GM23338 (cell line): ENCODE measurements at regions not wholly inside any gene's neighbourhood (a gene's known extent, or its start where the extent isn't known, plus 50 kb on each side); places are given as distances from the start of the nearest gene placed in this dataset.

Source experiments
- ATAC-seq: fragments of 200-7000 bp; cut with Tn5 transposase; 3 replicates; pipeline ENCODE4 v1.9.1; 2020
- DNase-seq: peaks from one replicate; pipeline ENCODE4 v3.0.0-alpha.2; 2015; ENCODE audit warnings: low spot score
- H2AFZ ChIP-seq: fragments of 200-600 bp; sonication (generic); 2 replicates; pipeline ENCODE4 v1.8.0; 2016; ENCODE audit warnings: antibody characterized with exemption, mild to moderate bottlenecking, moderate library complexity
- H3F3A ChIP-seq: fragments of 200-600 bp; sonication (generic); replicated peaks from 2 replicates; pipeline ENCODE4 v1.8.0; 2017; ENCODE audit warnings: antibody characterized with exemption, mixed run types, low read depth
- H3K27ac ChIP-seq: fragments of 200-600 bp; sonication (generic); 2 replicates; pipeline ENCODE4 v1.6.1; 2016; ENCODE audit warnings: low read depth
- H3K27me3 ChIP-seq: fragments of 200-600 bp; sonication (generic); 2 replicates; pipeline ENCODE4 v1.8.0; 2016; ENCODE audit warnings: mild to moderate bottlenecking, mixed run types, moderate library complexity; ENCODE audit not compliant: insufficient read depth
- H3K36me3 ChIP-seq: fragments of 200-600 bp; sonication (generic); 2 replicates; pipeline ENCODE4 v1.8.0; 2016; ENCODE audit warnings: mild to moderate bottlenecking; ENCODE audit not compliant: insufficient read depth
- H3K4me1 ChIP-seq: fragments of 200-600 bp; sonication (generic); 2 replicates; pipeline ENCODE4 v1.8.0; 2016; ENCODE audit warnings: mild to moderate bottlenecking, moderate library complexity; ENCODE audit not compliant: insufficient read depth
- H3K4me2 ChIP-seq: fragments of 200-600 bp; sonication (generic); 2 replicates; pipeline ENCODE4 v1.7.1; 2017; ENCODE audit warnings: mixed run types
- H3K4me3 ChIP-seq: fragments of 200-600 bp; sonication (generic); 2 replicates; pipeline ENCODE4 v1.6.1; 2016; ENCODE audit warnings: mixed run types
- H3K79me2 ChIP-seq: fragments of 200-600 bp; sonication (generic); replicated peaks from 2 replicates; pipeline ENCODE4 v1.8.0; 2017; ENCODE audit warnings: mild to moderate bottlenecking; ENCODE audit not compliant: insufficient read depth
- H3K9me2 ChIP-seq: fragments of 200-600 bp; sonication (generic); 2 replicates; pipeline ENCODE4 v1.8.0; 2017; ENCODE audit not compliant: insufficient read depth
- H4K20me1 ChIP-seq: fragments of 200-600 bp; sonication (generic); replicated peaks from 2 replicates; pipeline ENCODE4 v1.8.0; 2017; ENCODE audit warnings: mild to moderate bottlenecking; ENCODE audit not compliant: insufficient read depth
- H3K27ac Mint-ChIP-seq: 2 replicates; pipeline ENCODE4 v1.8.0; 2020; ENCODE audit warnings: inconsistent platforms, mild to moderate bottlenecking, moderate library complexity, mixed read lengths
- H3K27me3 Mint-ChIP-seq: 3 replicates; pipeline ENCODE4 v1.8.0; 2022; ENCODE audit warnings: low read depth, mild to moderate bottlenecking, moderate library complexity, mixed read lengths, inconsistent platforms; ENCODE audit not compliant: insufficient read depth, poor library complexity
- H3K36me3 Mint-ChIP-seq: 3 replicates; pipeline ENCODE4 v1.8.0; 2021; ENCODE audit warnings: low read depth, mild to moderate bottlenecking, inconsistent platforms, moderate library complexity, mixed read lengths
- H3K4me1 Mint-ChIP-seq: 3 replicates; pipeline ENCODE4 v1.8.0; 2020; ENCODE audit warnings: mild to moderate bottlenecking, inconsistent platforms, mixed read lengths
- H3K4me3 Mint-ChIP-seq: 3 replicates; pipeline ENCODE4 v1.8.0; 2021; ENCODE audit warnings: moderate library complexity, mild to moderate bottlenecking, inconsistent platforms, mixed read lengths
- H3K9me3 Mint-ChIP-seq: 3 replicates; pipeline ENCODE4 v1.8.0; 2020; ENCODE audit warnings: moderate library complexity, mild to moderate bottlenecking, inconsistent platforms, mixed read lengths
- CREB1 ChIP-seq: fragments of 250-450 bp; sonication (Bioruptor Pico); IDR thresholded peaks from 2 replicates; pipeline ENCODE4 v1.5.0; 2020; ENCODE audit warnings: low read depth, mild to moderate bottlenecking, moderate library complexity
- CTCF ChIP-seq, 2 experiments: fragments of 200-600 bp in 1 of 2; sonication (generic) in 1 of 2; conservative IDR thresholded peaks; 2 replicates each; pipeline versions ENCODE4 v1.5.1 to v1.6.1; 2016 to 2017; ENCODE audit warnings: antibody characterized with exemption in 2 of 2, low read depth in 2 of 2, mild to moderate bottlenecking in 2 of 2, moderate library complexity in 1 of 2
- ETS1 ChIP-seq: IDR thresholded peaks from 2 replicates; pipeline ENCODE4 v1.6.1; 2016; ENCODE audit warnings: antibody characterized with exemption
- EZH2 ChIP-seq: fragments of 200-600 bp; sonication (generic); IDR thresholded peaks from one replicate; pipeline ENCODE4 v1.8.0; 2017; ENCODE audit warnings: antibody characterized with exemption, mild to moderate bottlenecking, low read depth; ENCODE audit not compliant: unreplicated experiment
- EZH2phosphoT487 ChIP-seq: fragments of 200-600 bp; sonication (generic); IDR thresholded peaks from one replicate; pipeline ENCODE4 v1.8.1; 2018; ENCODE audit warnings: antibody characterized with exemption; ENCODE audit not compliant: unreplicated experiment
- JUNB ChIP-seq: IDR thresholded peaks from one replicate; pipeline ENCODE4 v1.6.1; 2016; ENCODE audit warnings: antibody characterized with exemption; ENCODE audit not compliant: unreplicated experiment
- NANOG ChIP-seq: IDR thresholded peaks from 2 replicates; pipeline ENCODE4 v1.6.1; 2016; ENCODE audit warnings: antibody characterized with exemption, borderline replicate concordance
- POLR2AphosphoS5 ChIP-seq: IDR thresholded peaks from 2 replicates; pipeline ENCODE4 v1.6.1; 2016; ENCODE audit warnings: antibody characterized with exemption, low read depth
- REST ChIP-seq: IDR thresholded peaks from one replicate; pipeline ENCODE4 v1.6.1; 2018; ENCODE audit warnings: antibody characterized with exemption; ENCODE audit not compliant: unreplicated experiment
- ZNF114 ChIP-seq: fragments of 250-450 bp; sonication (Bioruptor Pico); IDR thresholded peaks from 2 replicates; pipeline ENCODE4 v1.5.0; 2020; ENCODE audit warnings: mild to moderate bottlenecking, moderate library complexity
- ZNF331 ChIP-seq: fragments of 250-450 bp; sonication (Bioruptor Pico); IDR thresholded peaks from 2 replicates; pipeline ENCODE4 v1.5.0; 2020; ENCODE audit warnings: low read depth, mild to moderate bottlenecking, moderate library complexity
- ZNF462 ChIP-seq: fragments of 250-450 bp; sonication (Bioruptor Pico); IDR thresholded peaks from 2 replicates; pipeline ENCODE4 v1.5.0; 2020; ENCODE audit warnings: mild to moderate bottlenecking, moderate library complexity

- TF ChIP-seq ZNF462, result no peak
These were observed 116.7 kb downstream of the MED10 start (continued) for GRCh38 chr5:6261668-6262067.

GRCh38 chr5:6261256-6261655 is 117.1 kb downstream of the MED10 start:
- no peaks in the 10 kb centered on the region for H3K36me3 ChIP-seq
- no peak overlapping the region for H3K27ac Mint-ChIP-seq
- no peak overlapping the region for H3K4me3 Mint-ChIP-seq
- H2AFZ ChIP-seq, result no peak overlapping the region
- H3K27ac ChIP-seq, result no peak overlapping the region
- H3K79me2 ChIP-seq, result no peaks in the 10 kb centered on the region
- peaks cover 2% of the 10 kb centered on the region for H3K27me3 Mint-ChIP-seq
- no peaks in the 10 kb centered on the region for H3K27me3 ChIP-seq
- peaks cover 6% of the 10 kb centered on the region; the same call in 1 of the 2 replicates for H3K9me2 ChIP-seq
- no peak for ATAC-seq
- H3F3A ChIP-seq, result no peaks in the 10 kb centered on the region
- H3K4me3 ChIP-seq, result no peak overlapping the region
- H3K9me3 Mint-ChIP-seq, result peaks cover 8% of the 10 kb centered on the region
- no peak for DNase-seq
- no peak overlapping the region for H3K4me2 ChIP-seq
- no peaks in the 10 kb centered on the region; the same call in 1 of the 3 replicates for H3K4me1 Mint-ChIP-seq
- H3K4me1 ChIP-seq, result no peaks in the 10 kb centered on the region
- H4K20me1 ChIP-seq, result no peaks in the 10 kb centered on the region
- H3K36me3 Mint-ChIP-seq, result no peaks in the 10 kb centered on the region
- TF ChIP-seq REST (no peak), NANOG (no peak), POLR2AphosphoS5 (no peak), ETS1 (no peak), JUNB (no peak), CTCF (conservative IDR thresholded peaks at IDR 0.05; ENCODE audit: low read depth in 2 of 2) (no peak), EZH2phosphoT487 (no peak), ZNF331 (CRISPR knock-in tag) (no peak), CREB1 (CRISPR knock-in tag) (no peak), EZH2 (no peak), ZNF114 (CRISPR knock-in tag) (no peak)
